Keratinocyte (primary cell): ENCODE measurements at regions not wholly inside any gene's neighbourhood (a gene's known extent, or its start where the extent isn't known, plus 50 kb on each side); places are given as distances from the start of the nearest gene placed in this dataset.

Source experiments
- DNase-seq: peaks from one replicate; pipeline ENCODE4 v3.0.0-alpha.2; 2011; ENCODE audit warnings: low read depth, missing footprints, low spot score
- FAIRE-seq: peaks from 2 replicates; lab custom pipeline; 2011; peaks lifted over from hg19 to GRCh38; lab: Jason Lieb, UNC
- H2AFZ ChIP-seq: 2 replicates; pipeline ENCODE4 v1.6.0; 2012; ENCODE audit warnings: low read length, control low read depth, inconsistent platforms; ENCODE audit not compliant: control insufficient read depth
- H3K27ac ChIP-seq: 2 replicates; pipeline ENCODE4 v1.5.1; 2011; ENCODE audit warnings: low read length; ENCODE audit not compliant: control insufficient read depth, insufficient read depth
- H3K27me3 ChIP-seq: 3 replicates; pipeline ENCODE4 v1.6.0; 2011; ENCODE audit warnings: low read length; ENCODE audit not compliant: control insufficient read depth, insufficient read depth; ENCODE audit errors: extremely low read depth
- H3K36me3 ChIP-seq, 2 experiments: 2 replicates in 1 of 2; 3 replicates in 1 of 2; pipeline ENCODE4 v1.5.1; 2011; ENCODE audit warnings: low read length in 2 of 2, mild to moderate bottlenecking in 1 of 2; ENCODE audit not compliant: control insufficient read depth in 2 of 2, insufficient read depth in 2 of 2; ENCODE audit errors: extremely low read depth in 1 of 2
- H3K4me1 ChIP-seq: 3 replicates; pipeline ENCODE4 v1.5.1; 2011; ENCODE audit warnings: low read length; ENCODE audit not compliant: control insufficient read depth, insufficient read depth; ENCODE audit errors: extremely low read depth
- H3K4me2 ChIP-seq: 3 replicates; pipeline ENCODE4 v1.6.0; 2011; ENCODE audit warnings: low read depth, low read length; ENCODE audit not compliant: control insufficient read depth, insufficient read depth; ENCODE audit errors: extremely low read depth
- H3K4me3 ChIP-seq, 3 experiments: fragments of 200-600 bp in 1 of 3; sonication (generic) in 1 of 3; 2 replicates in 2 of 3; 3 replicates in 1 of 3; pipeline ENCODE4 v1.5.1; 2011 to 2016; ENCODE audit warnings: low read length in 3 of 3, mild to moderate bottlenecking in 3 of 3, control low read depth in 2 of 3, inconsistent platforms in 1 of 3, low read depth in 1 of 3, mixed read lengths in 1 of 3, mixed run types in 1 of 3, moderate library complexity in 1 of 3; ENCODE audit not compliant: control insufficient read depth in 2 of 3, insufficient read depth in 2 of 3; ENCODE audit errors: extremely low read depth in 1 of 3
- H3K79me2 ChIP-seq: 2 replicates; pipeline ENCODE4 v1.6.0; 2012; ENCODE audit warnings: low read length; ENCODE audit not compliant: control insufficient read depth, insufficient read depth
- H3K9ac ChIP-seq: 3 replicates; pipeline ENCODE4 v1.6.0; 2011; ENCODE audit warnings: low read length; ENCODE audit not compliant: control insufficient read depth, insufficient read depth; ENCODE audit errors: extremely low read depth
- H3K9me1 ChIP-seq: 3 replicates; pipeline ENCODE4 v1.6.0; 2011; ENCODE audit warnings: low read length; ENCODE audit not compliant: control insufficient read depth, insufficient read depth; ENCODE audit errors: extremely low read depth
- H3K9me3 ChIP-seq: 2 replicates; pipeline ENCODE4 v1.5.1; 2012; ENCODE audit warnings: low read depth, low read length; ENCODE audit not compliant: control insufficient read depth
- H4K20me1 ChIP-seq: 3 replicates; pipeline ENCODE4 v1.6.0; 2011; ENCODE audit warnings: low read length; ENCODE audit not compliant: control insufficient read depth, insufficient read depth; ENCODE audit errors: extremely low read depth
- EZH2 ChIP-seq: IDR thresholded peaks from one replicate; pipeline ENCODE4 v1.6.1; 2012; ENCODE audit warnings: inconsistent platforms, mild to moderate bottlenecking, low read length, moderate library complexity
- dilution Hi-C: fragments of 300-500 bp; cut with MboI; formaldehyde crosslinking; loops from one replicate; pipeline ENCODE4 v1.7.0; 2020; ENCODE audit warnings: low sequenced_read_pairs; ENCODE audit not compliant: extremely low pct_ligation_motif_present
- TF ChIP-seq, protein P1 (sequence below), 3 experiments: IDR thresholded peaks in 1 of 3; conservative IDR thresholded peaks in 1 of 3; optimal IDR thresholded peaks in 1 of 3; 2 replicates in 2 of 3; 3 replicates in 1 of 3; pipeline versions ENCODE3 to v1.5.1; 2011; ENCODE audit warnings: low read length in 3 of 3, mild to moderate bottlenecking in 3 of 3, moderate library complexity in 2 of 3, control low read depth in 1 of 3, inconsistent platforms in 1 of 3; ENCODE audit not compliant: insufficient read depth in 2 of 3; ENCODE audit errors: extremely low read depth in 1 of 3

- H3K27ac ChIP-seq, result no peak overlapping the region
- TF ChIP-seq EZH2, result no peak
- TF ChIP-seq, protein P1, sequence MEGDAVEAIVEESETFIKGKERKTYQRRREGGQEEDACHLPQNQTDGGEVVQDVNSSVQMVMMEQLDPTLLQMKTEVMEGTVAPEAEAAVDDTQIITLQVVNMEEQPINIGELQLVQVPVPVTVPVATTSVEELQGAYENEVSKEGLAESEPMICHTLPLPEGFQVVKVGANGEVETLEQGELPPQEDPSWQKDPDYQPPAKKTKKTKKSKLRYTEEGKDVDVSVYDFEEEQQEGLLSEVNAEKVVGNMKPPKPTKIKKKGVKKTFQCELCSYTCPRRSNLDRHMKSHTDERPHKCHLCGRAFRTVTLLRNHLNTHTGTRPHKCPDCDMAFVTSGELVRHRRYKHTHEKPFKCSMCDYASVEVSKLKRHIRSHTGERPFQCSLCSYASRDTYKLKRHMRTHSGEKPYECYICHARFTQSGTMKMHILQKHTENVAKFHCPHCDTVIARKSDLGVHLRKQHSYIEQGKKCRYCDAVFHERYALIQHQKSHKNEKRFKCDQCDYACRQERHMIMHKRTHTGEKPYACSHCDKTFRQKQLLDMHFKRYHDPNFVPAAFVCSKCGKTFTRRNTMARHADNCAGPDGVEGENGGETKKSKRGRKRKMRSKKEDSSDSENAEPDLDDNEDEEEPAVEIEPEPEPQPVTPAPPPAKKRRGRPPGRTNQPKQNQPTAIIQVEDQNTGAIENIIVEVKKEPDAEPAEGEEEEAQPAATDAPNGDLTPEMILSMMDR (optimal IDR thresholded peaks at IDR 0.05 in 1 of 3, IDR thresholded peaks at IDR 0.05 in 1 of 3, conservative IDR thresholded peaks at IDR 0.05 in 1 of 3; ENCODE audit: extremely low read depth in 1 of 3, insufficient read depth in 2 of 3, low read length in 3 of 3), result no peak
- H3K4me1 ChIP-seq, result no peaks in the 10 kb centered on the region
- dilution Hi-C loops, result no loop called here
- FAIRE-seq (no peak), DNase-seq (no peak)
- H3K79me2 ChIP-seq, result no peaks in the 10 kb centered on the region
- H3K9me1 ChIP-seq, result no peaks in the 10 kb centered on the region
- H3K27me3 ChIP-seq, result no peaks in the 10 kb centered on the region
- no peaks in the 10 kb centered on the region for H4K20me1 ChIP-seq
- no peak overlapping the region for H3K9ac ChIP-seq
- no peaks in the 10 kb centered on the region for H3K36me3 ChIP-seq
- H3K4me2 ChIP-seq, result no peak overlapping the region
- H2AFZ ChIP-seq, result no peak overlapping the region
- no peak overlapping the region for H3K4me3 ChIP-seq
- no peaks in the 10 kb centered on the region for H3K9me3 ChIP-seq
These were observed 59.7 kb upstream of the DPYD start for GRCh38 chr1:97980530-97980929.

- no peaks in the 10 kb centered on the region for H3K79me2 ChIP-seq
These were observed 56.0 kb upstream of the DPYD start for GRCh38 chr1:97976801-97977200.

More at GRCh38 chr1:97976801-97977200, 56.0 kb upstream of the DPYD start:
- dilution Hi-C loops, result no loop called here
- H2AFZ ChIP-seq, result no peak overlapping the region
- H3K36me3 ChIP-seq, result no peaks in the 10 kb centered on the region
- no peak overlapping the region for H3K9ac ChIP-seq
- H3K4me1 ChIP-seq, result no peaks in the 10 kb centered on the region
- FAIRE-seq (no peak), DNase-seq (no peak)
- TF ChIP-seq EZH2, result no peak
- TF ChIP-seq, protein P1 (optimal IDR thresholded peaks at IDR 0.05 in 1 of 3, IDR thresholded peaks at IDR 0.05 in 1 of 3, conservative IDR thresholded peaks at IDR 0.05 in 1 of 3; ENCODE audit: extremely low read depth in 1 of 3, insufficient read depth in 2 of 3, low read length in 3 of 3), result no peak
- H3K9me1 ChIP-seq, result no peaks in the 10 kb centered on the region
- H3K9me3 ChIP-seq, result no peaks in the 10 kb centered on the region
- H3K27ac ChIP-seq, result no peak overlapping the region
- no peaks in the 10 kb centered on the region for H4K20me1 ChIP-seq
- no peak overlapping the region for H3K4me3 ChIP-seq
- no peak overlapping the region for H3K4me2 ChIP-seq
- no peaks in the 10 kb centered on the region for H3K27me3 ChIP-seq
